ENCODE measurements at regions not wholly inside any gene's neighbourhood (a gene's known extent, or its start where the extent isn't known, plus 50 kb on each side); places are given as distances from the start of the nearest gene placed in this dataset.

DNA sequence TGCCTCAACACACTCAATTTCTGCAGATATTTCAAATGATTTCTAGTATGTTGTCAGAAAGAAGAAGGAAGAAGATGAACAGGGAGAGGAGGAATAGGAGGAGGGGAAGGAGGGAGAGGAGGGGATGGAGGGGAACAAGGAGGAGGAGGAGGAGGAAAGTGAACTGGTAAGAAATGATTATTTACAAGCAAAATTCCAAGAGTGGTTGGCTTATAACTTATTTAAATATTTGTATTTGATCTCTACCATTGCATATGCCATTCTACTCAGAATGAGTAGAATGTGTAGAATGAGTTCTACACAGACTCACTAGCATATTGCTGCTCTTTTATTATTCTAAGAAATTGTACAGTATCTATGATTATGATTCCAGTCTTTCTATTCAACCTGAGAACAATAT is 866.2 kb upstream of the DDX18 start:
- TF ChIP-seq, protein P1, sequence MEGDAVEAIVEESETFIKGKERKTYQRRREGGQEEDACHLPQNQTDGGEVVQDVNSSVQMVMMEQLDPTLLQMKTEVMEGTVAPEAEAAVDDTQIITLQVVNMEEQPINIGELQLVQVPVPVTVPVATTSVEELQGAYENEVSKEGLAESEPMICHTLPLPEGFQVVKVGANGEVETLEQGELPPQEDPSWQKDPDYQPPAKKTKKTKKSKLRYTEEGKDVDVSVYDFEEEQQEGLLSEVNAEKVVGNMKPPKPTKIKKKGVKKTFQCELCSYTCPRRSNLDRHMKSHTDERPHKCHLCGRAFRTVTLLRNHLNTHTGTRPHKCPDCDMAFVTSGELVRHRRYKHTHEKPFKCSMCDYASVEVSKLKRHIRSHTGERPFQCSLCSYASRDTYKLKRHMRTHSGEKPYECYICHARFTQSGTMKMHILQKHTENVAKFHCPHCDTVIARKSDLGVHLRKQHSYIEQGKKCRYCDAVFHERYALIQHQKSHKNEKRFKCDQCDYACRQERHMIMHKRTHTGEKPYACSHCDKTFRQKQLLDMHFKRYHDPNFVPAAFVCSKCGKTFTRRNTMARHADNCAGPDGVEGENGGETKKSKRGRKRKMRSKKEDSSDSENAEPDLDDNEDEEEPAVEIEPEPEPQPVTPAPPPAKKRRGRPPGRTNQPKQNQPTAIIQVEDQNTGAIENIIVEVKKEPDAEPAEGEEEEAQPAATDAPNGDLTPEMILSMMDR (conservative IDR thresholded peaks at IDR 0.05; ENCODE audit: low read depth in 2 of 2) = no peak
- TF ChIP-seq EZH2phosphoT487 (IDR thresholded peaks at IDR 0.05; ENCODE audit: unreplicated experiment) = no peak
- no peak for TF ChIP-seq JUNB (IDR thresholded peaks at IDR 0.05; ENCODE audit: unreplicated experiment)
- TF ChIP-seq EZH2 (IDR thresholded peaks at IDR 0.05; ENCODE audit: low read depth, unreplicated experiment) = no peak
- no peak for TF ChIP-seq POLR2AphosphoS5 (IDR thresholded peaks at IDR 0.05; ENCODE audit: low read depth)
- TF ChIP-seq CREB1 (CRISPR knock-in tag; IDR thresholded peaks at IDR 0.05; ENCODE audit: low read depth) = no peak
- TF ChIP-seq, protein P2, sequence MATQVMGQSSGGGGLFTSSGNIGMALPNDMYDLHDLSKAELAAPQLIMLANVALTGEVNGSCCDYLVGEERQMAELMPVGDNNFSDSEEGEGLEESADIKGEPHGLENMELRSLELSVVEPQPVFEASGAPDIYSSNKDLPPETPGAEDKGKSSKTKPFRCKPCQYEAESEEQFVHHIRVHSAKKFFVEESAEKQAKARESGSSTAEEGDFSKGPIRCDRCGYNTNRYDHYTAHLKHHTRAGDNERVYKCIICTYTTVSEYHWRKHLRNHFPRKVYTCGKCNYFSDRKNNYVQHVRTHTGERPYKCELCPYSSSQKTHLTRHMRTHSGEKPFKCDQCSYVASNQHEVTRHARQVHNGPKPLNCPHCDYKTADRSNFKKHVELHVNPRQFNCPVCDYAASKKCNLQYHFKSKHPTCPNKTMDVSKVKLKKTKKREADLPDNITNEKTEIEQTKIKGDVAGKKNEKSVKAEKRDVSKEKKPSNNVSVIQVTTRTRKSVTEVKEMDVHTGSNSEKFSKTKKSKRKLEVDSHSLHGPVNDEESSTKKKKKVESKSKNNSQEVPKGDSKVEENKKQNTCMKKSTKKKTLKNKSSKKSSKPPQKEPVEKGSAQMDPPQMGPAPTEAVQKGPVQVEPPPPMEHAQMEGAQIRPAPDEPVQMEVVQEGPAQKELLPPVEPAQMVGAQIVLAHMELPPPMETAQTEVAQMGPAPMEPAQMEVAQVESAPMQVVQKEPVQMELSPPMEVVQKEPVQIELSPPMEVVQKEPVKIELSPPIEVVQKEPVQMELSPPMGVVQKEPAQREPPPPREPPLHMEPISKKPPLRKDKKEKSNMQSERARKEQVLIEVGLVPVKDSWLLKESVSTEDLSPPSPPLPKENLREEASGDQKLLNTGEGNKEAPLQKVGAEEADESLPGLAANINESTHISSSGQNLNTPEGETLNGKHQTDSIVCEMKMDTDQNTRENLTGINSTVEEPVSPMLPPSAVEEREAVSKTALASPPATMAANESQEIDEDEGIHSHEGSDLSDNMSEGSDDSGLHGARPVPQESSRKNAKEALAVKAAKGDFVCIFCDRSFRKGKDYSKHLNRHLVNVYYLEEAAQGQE (IDR thresholded peaks at IDR 0.05; ENCODE audit: unreplicated experiment) = no peak
